GM20000 (cell line): ENCODE measurements at regions not wholly inside any gene's neighbourhood (a gene's known extent, or its start where the extent isn't known, plus 50 kb on each side); places are given as distances from the start of the nearest gene placed in this dataset.

Source experiments
- DNase-seq: peaks from one replicate; pipeline ENCODE4 v3.0.0; 2012; ENCODE audit warnings: low spot score
- CTCF ChIP-seq: IDR thresholded peaks from 2 replicates; pipeline ENCODE4 v1.5.1; 2012; ENCODE audit warnings: mild to moderate bottlenecking, control low read depth; ENCODE audit errors: extremely low read depth, missing control alignments

- TF ChIP-seq CTCF, result no peak
- DNase-seq, result no peak
Observed at GRCh38 chr9:28888806-28889205, 1315.5 kb upstream of the C9orf72 start.

GRCh38 chr9:28892538-28892937 lies 1319.3 kb upstream of the C9orf72 start:
- no peak for DNase-seq
- no peak for TF ChIP-seq CTCF

GRCh38 chr9:28899267-28899666 lies 1326.0 kb upstream of the C9orf72 start:
- TF ChIP-seq CTCF, result no peak
- DNase-seq, result no peak

- no peak for TF ChIP-seq CTCF
- no peak for DNase-seq
Observed at GRCh38 chr9:28899926-28900325, 1326.6 kb upstream of the C9orf72 start.

- no peak for DNase-seq
- no peak for TF ChIP-seq CTCF
Observed at GRCh38 chr9:28900406-28900805, 1327.1 kb upstream of the C9orf72 start.

- TF ChIP-seq CTCF, result no peak
- DNase-seq, result no peak
Observed at GRCh38 chr9:28909526-28909925, 1336.2 kb upstream of the C9orf72 start.

GRCh38 chr9:28912621-28913020 lies 1339.3 kb upstream of the C9orf72 start:
- DNase-seq, result no peak
- no peak for TF ChIP-seq CTCF
